ENCODE measurements at regions not wholly inside any gene's neighbourhood (a gene's known extent, or its start where the extent isn't known, plus 50 kb on each side); places are given as distances from the start of the nearest gene placed in this dataset.

- TF ChIP-seq, protein P1, sequence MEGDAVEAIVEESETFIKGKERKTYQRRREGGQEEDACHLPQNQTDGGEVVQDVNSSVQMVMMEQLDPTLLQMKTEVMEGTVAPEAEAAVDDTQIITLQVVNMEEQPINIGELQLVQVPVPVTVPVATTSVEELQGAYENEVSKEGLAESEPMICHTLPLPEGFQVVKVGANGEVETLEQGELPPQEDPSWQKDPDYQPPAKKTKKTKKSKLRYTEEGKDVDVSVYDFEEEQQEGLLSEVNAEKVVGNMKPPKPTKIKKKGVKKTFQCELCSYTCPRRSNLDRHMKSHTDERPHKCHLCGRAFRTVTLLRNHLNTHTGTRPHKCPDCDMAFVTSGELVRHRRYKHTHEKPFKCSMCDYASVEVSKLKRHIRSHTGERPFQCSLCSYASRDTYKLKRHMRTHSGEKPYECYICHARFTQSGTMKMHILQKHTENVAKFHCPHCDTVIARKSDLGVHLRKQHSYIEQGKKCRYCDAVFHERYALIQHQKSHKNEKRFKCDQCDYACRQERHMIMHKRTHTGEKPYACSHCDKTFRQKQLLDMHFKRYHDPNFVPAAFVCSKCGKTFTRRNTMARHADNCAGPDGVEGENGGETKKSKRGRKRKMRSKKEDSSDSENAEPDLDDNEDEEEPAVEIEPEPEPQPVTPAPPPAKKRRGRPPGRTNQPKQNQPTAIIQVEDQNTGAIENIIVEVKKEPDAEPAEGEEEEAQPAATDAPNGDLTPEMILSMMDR (IDR thresholded peaks at IDR 0.05), result no peak
- no peak for TF ChIP-seq REST (IDR thresholded peaks at IDR 0.05; ENCODE audit: insufficient read depth in 1 of 2, low read depth in 2 of 2, low read length in 1 of 2)
- no peak for TF ChIP-seq POLR2AphosphoS5 (IDR thresholded peaks at IDR 0.05; ENCODE audit: low read depth, low read length)
These were observed 152.2 kb upstream of the E2F8 start for GRCh38 chr11:19392847-19393518.
